ENCODE measurements at regions not wholly inside any gene's neighbourhood (a gene's known extent, or its start where the extent isn't known, plus 50 kb on each side); places are given as distances from the start of the nearest gene placed in this dataset.

DNA sequence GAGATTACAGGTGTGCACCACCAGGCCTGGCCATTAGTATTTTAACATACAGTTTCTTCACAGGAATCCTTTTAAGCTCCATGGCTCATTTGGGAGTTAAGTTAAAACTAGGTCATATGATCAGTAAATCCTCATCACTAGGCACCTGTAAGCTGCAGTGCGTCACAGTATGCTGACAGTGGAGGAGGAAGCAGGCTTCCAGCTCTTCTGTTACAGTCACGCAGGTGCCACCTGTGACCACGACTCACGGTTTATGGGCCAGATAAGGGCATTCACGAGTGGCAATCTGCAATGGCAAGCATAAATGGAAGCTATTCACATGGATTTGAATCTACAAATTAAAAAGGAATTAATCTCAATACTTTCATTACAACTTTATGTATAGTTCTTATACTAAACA lies 129.4 kb upstream of the BCOR start:
- TF ChIP-seq POLR2AphosphoS5 (IDR thresholded peaks at IDR 0.05; ENCODE audit: low read length) (no peak), CEBPB (IDR thresholded peaks at IDR 0.05; ENCODE audit: borderline replicate concordance in 1 of 2, low read depth in 2 of 2, low read length in 2 of 2) (no peak)
